H9 (cell line): ENCODE measurements at regions not wholly inside any gene's neighbourhood (a gene's known extent, or its start where the extent isn't known, plus 50 kb on each side); places are given as distances from the start of the nearest gene placed in this dataset.

Source experiments
- DNase-seq: peaks from one replicate; pipeline ENCODE4 v3.0.0-alpha.2; 2017
- H2AFZ ChIP-seq: one replicate; pipeline ENCODE4 v1.6.1; 2013; ENCODE audit warnings: mild to moderate bottlenecking, low read length, control low read depth, moderate library complexity
- H2AK5ac ChIP-seq: 2 replicates; pipeline ENCODE4 v1.6.1; 2013; ENCODE audit warnings: low read length, control low read depth, mixed read lengths; ENCODE audit not compliant: insufficient read length
- H2BK120ac ChIP-seq: one replicate; pipeline ENCODE4 v1.6.1; 2013; ENCODE audit warnings: low read depth, mild to moderate bottlenecking, low read length, control low read depth, inconsistent platforms; ENCODE audit not compliant: poor library complexity, severe bottlenecking
- H2BK12ac ChIP-seq: 2 replicates; pipeline ENCODE4 v1.6.1; 2013; ENCODE audit warnings: low read length, control low read depth, mixed read lengths, low read depth; ENCODE audit not compliant: insufficient read length
- H2BK15ac ChIP-seq: 2 replicates; pipeline ENCODE4 v1.6.1; 2013; ENCODE audit warnings: low read depth, low read length, control low read depth
- H2BK20ac ChIP-seq: one replicate; pipeline ENCODE4 v1.6.1; 2013; ENCODE audit warnings: low read depth, mild to moderate bottlenecking, low read length, control low read depth, inconsistent platforms; ENCODE audit not compliant: poor library complexity, severe bottlenecking
- H2BK5ac ChIP-seq: 2 replicates; pipeline ENCODE4 v1.6.1; 2013; ENCODE audit warnings: low read length, control low read depth, mixed read lengths; ENCODE audit not compliant: insufficient read length
- H3K14ac ChIP-seq: 2 replicates; pipeline ENCODE4 v1.6.1; 2013; ENCODE audit warnings: low read length, control low read depth; ENCODE audit not compliant: insufficient read depth
- H3K18ac ChIP-seq: 2 replicates; pipeline ENCODE4 v1.6.1; 2013; ENCODE audit warnings: low read depth, mild to moderate bottlenecking, mixed read lengths, low read length, control low read depth; ENCODE audit not compliant: insufficient read length
- H3K23ac ChIP-seq: 2 replicates; pipeline ENCODE4 v1.6.1; 2013; ENCODE audit warnings: low read length, control low read depth, mixed read lengths, low read depth; ENCODE audit not compliant: insufficient read length
- H3K23me2 ChIP-seq: 2 replicates; pipeline ENCODE4 v1.6.1; 2013; ENCODE audit warnings: low read depth, mild to moderate bottlenecking, mixed read lengths, low read length, control low read depth; ENCODE audit not compliant: insufficient read length, poor library complexity, severe bottlenecking
- H3K27ac ChIP-seq: 2 replicates; pipeline ENCODE4 v1.5.1; 2013; ENCODE audit warnings: low read length, control low read depth, mixed read lengths, low read depth; ENCODE audit not compliant: insufficient read length
- H3K27me3 ChIP-seq: 2 replicates; pipeline ENCODE4 v1.6.1; 2013; ENCODE audit warnings: low read length, control low read depth, inconsistent platforms; ENCODE audit not compliant: insufficient read depth
- H3K4ac ChIP-seq: 2 replicates; pipeline ENCODE4 v1.6.1; 2013; ENCODE audit warnings: low read depth, mild to moderate bottlenecking, control low read depth, inconsistent platforms, low read length, moderate library complexity
- H3K4me1 ChIP-seq: 2 replicates; pipeline ENCODE4 v1.6.1; 2013; ENCODE audit warnings: low read length, control low read depth, inconsistent platforms; ENCODE audit not compliant: insufficient read depth
- H3K4me2 ChIP-seq: 2 replicates; pipeline ENCODE4 v1.6.1; 2013; ENCODE audit warnings: low read length, control low read depth, mixed read lengths; ENCODE audit not compliant: insufficient read length, insufficient read depth
- H3K56ac ChIP-seq: 2 replicates; pipeline ENCODE4 v1.6.1; 2013; ENCODE audit warnings: low read depth, mild to moderate bottlenecking, mixed read lengths, low read length, control low read depth; ENCODE audit not compliant: insufficient read length
- H3K79me1 ChIP-seq: 2 replicates; pipeline ENCODE4 v1.6.1; 2013; ENCODE audit warnings: low read depth, mild to moderate bottlenecking, moderate library complexity, low read length, control low read depth, inconsistent platforms; ENCODE audit not compliant: insufficient read depth, poor library complexity, severe bottlenecking
- H3K79me2 ChIP-seq: 2 replicates; pipeline ENCODE4 v1.6.1; 2013; ENCODE audit warnings: low read length, control low read depth, inconsistent platforms; ENCODE audit not compliant: insufficient read depth
- H3K9ac ChIP-seq: 2 replicates; pipeline ENCODE4 v1.6.1; 2013; ENCODE audit warnings: low read length, control low read depth, mixed read lengths; ENCODE audit not compliant: insufficient read length; ENCODE audit errors: extremely low read depth
- H3K9me3 ChIP-seq: one replicate; pipeline ENCODE4 v1.6.1; 2013; ENCODE audit warnings: low read depth, low read length, inconsistent platforms; ENCODE audit not compliant: control insufficient read depth
- H3T11ph ChIP-seq: one replicate; pipeline ENCODE4 v1.6.1; 2013; ENCODE audit warnings: mild to moderate bottlenecking, low read length, control low read depth, inconsistent platforms
- H4K20me1 ChIP-seq: one replicate; pipeline ENCODE4 v1.6.1; 2013; ENCODE audit not compliant: control insufficient read depth, insufficient read length, insufficient read depth
- H4K5ac ChIP-seq: 2 replicates; pipeline ENCODE4 v1.6.1; 2013; ENCODE audit warnings: low read depth, mild to moderate bottlenecking, mixed read lengths, low read length, control low read depth; ENCODE audit not compliant: insufficient read length
- H4K8ac ChIP-seq: replicated peaks from 2 replicates; pipeline ENCODE4 v1.6.1; 2013; ENCODE audit warnings: low read length, control low read depth, mixed read lengths, low read depth; ENCODE audit not compliant: insufficient read length
- H4K91ac ChIP-seq: 2 replicates; pipeline ENCODE4 v1.6.1; 2013; ENCODE audit warnings: low read depth, mild to moderate bottlenecking, moderate library complexity, mixed read lengths, low read length, control low read depth; ENCODE audit not compliant: insufficient read length
- H3K27ac Mint-ChIP-seq, 3 experiments: 2 replicates in 2 of 3; 3 replicates in 1 of 3; pipeline ENCODE4 v1.8.0; 2020 to 2021; ENCODE audit warnings: mixed read lengths in 3 of 3, mild to moderate bottlenecking in 1 of 3, moderate library complexity in 1 of 3
- H3K27me3 Mint-ChIP-seq: 2 replicates; pipeline ENCODE4 v1.8.0; 2021; ENCODE audit warnings: low read depth, mild to moderate bottlenecking, moderate library complexity, mixed read lengths
- H3K36me3 Mint-ChIP-seq, 3 experiments: 2 replicates in 2 of 3; 3 replicates in 1 of 3; pipeline ENCODE4 v1.8.0; 2020 to 2021; ENCODE audit warnings: low read depth in 3 of 3, mixed read lengths in 3 of 3; ENCODE audit not compliant: insufficient read depth in 1 of 3
- H3K4me1 Mint-ChIP-seq, 2 experiments: 2 replicates each; pipeline ENCODE4 v1.8.0; 2020; ENCODE audit warnings: mixed read lengths in 2 of 2
- H3K4me3 Mint-ChIP-seq, 2 experiments: 2 replicates in 1 of 2; 3 replicates in 1 of 2; pipeline ENCODE4 v1.8.0; 2020 to 2021; ENCODE audit warnings: mild to moderate bottlenecking in 2 of 2, mixed read lengths in 2 of 2, moderate library complexity in 1 of 2
- H3K9me3 Mint-ChIP-seq, 2 experiments: 2 replicates in 1 of 2; 3 replicates in 1 of 2; pipeline ENCODE4 v1.8.0; 2020; ENCODE audit warnings: mild to moderate bottlenecking in 2 of 2, mixed read lengths in 2 of 2, moderate library complexity in 1 of 2
- CTCF ChIP-seq: fragments of 200-600 bp; sonication (generic); conservative IDR thresholded peaks from 3 replicates; pipeline ENCODE4 v1.8.0; 2021; ENCODE audit warnings: antibody characterized with exemption, mild to moderate bottlenecking
- WGBS: extraction: QIAGEN DNeasy Blood & Tissue Kit; methylation state at CpG from one replicate; pipeline ENCODE4 v1.1.7; 2013; ENCODE audit warnings: missing lambda C conversion rate, low lambda C conversion rate, mixed read lengths; ENCODE audit not compliant: insufficient read length; ENCODE audit errors: extremely low coverage; 5-methylcytosine and 5-hydroxymethylcytosine counted together

- Histone ChIP-seq H2BK12ac (no peak overlapping the region), H3K79me1 (no peaks in the 10 kb centered on the region), H4K5ac (no peak overlapping the region), H3K56ac (no peak overlapping the region), H3K23ac (no peak overlapping the region), H3K27me3 (no peaks in the 10 kb centered on the region), H3K9ac (no peak overlapping the region), H3K4me2 (no peak overlapping the region), H2AFZ (no peak overlapping the region), H2BK120ac (no peak overlapping the region), H4K91ac (no peak overlapping the region), H4K20me1 (no peaks in the 10 kb centered on the region), H3K23me2 (no peaks in the 10 kb centered on the region), H3K18ac (no peak overlapping the region), H2BK15ac (no peak overlapping the region), H3K9me3 (no peaks in the 10 kb centered on the region), H4K8ac (no peak overlapping the region), H2BK5ac (no peak overlapping the region), H2BK20ac (no peak overlapping the region), H3K14ac (no peak overlapping the region), H2AK5ac (no peak overlapping the region), H3K4ac (no peak overlapping the region), H3K27ac (no peak overlapping the region), H3T11ph (no peak overlapping the region), H3K79me2 (no peaks in the 10 kb centered on the region), H3K4me1 (no peaks in the 10 kb centered on the region)
- H3K27me3 Mint-ChIP-seq, result no peaks in the 10 kb centered on the region
- no peak overlapping the region for H3K4me3 Mint-ChIP-seq
- H3K36me3 Mint-ChIP-seq, result no peaks in the 10 kb centered on the region
- no peak for TF ChIP-seq CTCF
- no peak for DNase-seq
- no CpG with 5 or more reads among the region's 4 CpGs for WGBS
- H3K27ac Mint-ChIP-seq, result no peak overlapping the region
- H3K4me1 Mint-ChIP-seq, result no peaks in the 10 kb centered on the region
- H3K9me3 Mint-ChIP-seq, result no peaks in the 10 kb centered on the region
Observed at GRCh38 chr20:7610681-7611080, 329.6 kb downstream of the HAO1 start.
